ENCODE measurements at regions not wholly inside any gene's neighbourhood (a gene's known extent, or its start where the extent isn't known, plus 50 kb on each side); places are given as distances from the start of the nearest gene placed in this dataset.

GRCh38 chr6:140043762-140044378, 669.4 kb upstream of the CITED2 start:
- TF ChIP-seq CTCF (conservative IDR thresholded peaks at IDR 0.05; ENCODE audit: low read depth, low read length), result no peak
- no peak for TF ChIP-seq EZH2 (IDR thresholded peaks at IDR 0.05; ENCODE audit: borderline replicate concordance, low read depth, low read length, poor library complexity, severe bottlenecking)

Data from A673 (cell line).